ENCODE measurements at regions not wholly inside any gene's neighbourhood (a gene's known extent, or its start where the extent isn't known, plus 50 kb on each side); places are given as distances from the start of the nearest gene placed in this dataset.
"Not testable (repeated sequence)": the region's sequence is repeated elsewhere in the genome, so short reads cannot be mapped to it uniquely, and the experiment has no call there.

DNA sequence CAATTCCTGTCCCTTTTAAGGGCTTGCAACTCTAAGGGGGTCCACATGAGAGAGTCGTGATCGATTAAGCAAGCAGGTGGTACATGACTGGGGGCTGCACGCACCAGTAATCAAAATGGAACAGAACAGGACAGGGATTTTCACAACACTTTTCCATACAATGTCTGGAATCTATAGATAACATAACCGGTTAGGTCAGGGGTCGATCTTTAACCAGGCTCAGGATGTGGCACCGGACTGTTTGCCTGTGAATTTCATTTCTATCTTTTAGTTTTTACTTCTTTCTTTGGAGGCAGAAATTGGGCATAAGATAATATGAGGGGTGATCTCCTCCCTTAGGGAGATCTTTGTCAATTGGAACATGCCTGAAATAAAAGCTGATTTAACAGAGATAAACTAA, 370.1 kb downstream of the IPMK start:
- no peak overlapping the region for H3K9ac ChIP-seq (ENCODE audit: low read length)
- TF ChIP-seq, protein P1, sequence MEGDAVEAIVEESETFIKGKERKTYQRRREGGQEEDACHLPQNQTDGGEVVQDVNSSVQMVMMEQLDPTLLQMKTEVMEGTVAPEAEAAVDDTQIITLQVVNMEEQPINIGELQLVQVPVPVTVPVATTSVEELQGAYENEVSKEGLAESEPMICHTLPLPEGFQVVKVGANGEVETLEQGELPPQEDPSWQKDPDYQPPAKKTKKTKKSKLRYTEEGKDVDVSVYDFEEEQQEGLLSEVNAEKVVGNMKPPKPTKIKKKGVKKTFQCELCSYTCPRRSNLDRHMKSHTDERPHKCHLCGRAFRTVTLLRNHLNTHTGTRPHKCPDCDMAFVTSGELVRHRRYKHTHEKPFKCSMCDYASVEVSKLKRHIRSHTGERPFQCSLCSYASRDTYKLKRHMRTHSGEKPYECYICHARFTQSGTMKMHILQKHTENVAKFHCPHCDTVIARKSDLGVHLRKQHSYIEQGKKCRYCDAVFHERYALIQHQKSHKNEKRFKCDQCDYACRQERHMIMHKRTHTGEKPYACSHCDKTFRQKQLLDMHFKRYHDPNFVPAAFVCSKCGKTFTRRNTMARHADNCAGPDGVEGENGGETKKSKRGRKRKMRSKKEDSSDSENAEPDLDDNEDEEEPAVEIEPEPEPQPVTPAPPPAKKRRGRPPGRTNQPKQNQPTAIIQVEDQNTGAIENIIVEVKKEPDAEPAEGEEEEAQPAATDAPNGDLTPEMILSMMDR (IDR thresholded peaks at IDR 0.05; ENCODE audit: low read depth, low read length), result no peak
- no peak for TF ChIP-seq EZH2phosphoT487 (IDR thresholded peaks at IDR 0.05; ENCODE audit: low read depth)
- H3K4me2 ChIP-seq (ENCODE audit: low read length), result no peak overlapping the region
- no peaks in the 10 kb centered on the region for H3K27me3 ChIP-seq (ENCODE audit: low read depth, low read length)
- no peaks in the 10 kb centered on the region for H3K79me2 ChIP-seq (ENCODE audit: low read length)
- no peaks in the 10 kb centered on the region for H4K20me1 ChIP-seq (ENCODE audit: insufficient read depth, low read length)
- H2AFZ ChIP-seq (ENCODE audit: low read depth, low read length), result no peak overlapping the region
- no peaks in the 10 kb centered on the region for H3K4me1 ChIP-seq (ENCODE audit: low read length)
- H3K9me3 ChIP-seq (ENCODE audit: insufficient read depth, low read length), result no peaks in the 10 kb centered on the region
- no peak overlapping the region for H3K4me3 ChIP-seq (ENCODE audit: low read length)
- H3K27ac ChIP-seq (ENCODE audit: low read length), result no peak overlapping the region
- no peaks in the 10 kb centered on the region for H3K36me3 ChIP-seq (replicated peaks; ENCODE audit: low read depth, low read length)

DNA sequence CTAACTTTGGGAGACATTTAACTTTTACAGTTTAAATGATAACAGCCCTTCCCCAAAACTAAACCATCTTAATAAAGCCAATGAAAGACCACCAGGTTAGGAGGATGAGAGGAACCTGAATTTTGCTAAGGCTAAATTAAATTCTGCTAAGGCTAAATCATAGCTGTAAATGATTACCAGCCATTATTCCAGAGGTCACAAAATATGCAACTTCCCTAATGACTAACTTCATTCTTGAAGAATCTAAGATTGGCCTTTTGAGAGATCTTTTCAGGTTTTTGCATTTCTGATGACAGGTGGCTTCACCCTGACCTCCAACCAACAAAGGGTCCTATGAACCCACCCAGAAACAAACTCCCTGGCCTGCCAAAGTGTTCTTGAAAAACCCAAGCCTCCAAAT, 373.3 kb downstream of the IPMK start:
- H3K9ac ChIP-seq (ENCODE audit: low read length), result no peak overlapping the region
- no peak overlapping the region for H2AFZ ChIP-seq (ENCODE audit: low read depth, low read length)
- TF ChIP-seq, protein P1 (IDR thresholded peaks at IDR 0.05; ENCODE audit: low read depth, low read length), result no peak
- no peak for TF ChIP-seq EZH2phosphoT487 (IDR thresholded peaks at IDR 0.05; ENCODE audit: low read depth)
- H3K4me1 ChIP-seq (ENCODE audit: low read length), result no peaks in the 10 kb centered on the region
- H3K4me3 ChIP-seq (ENCODE audit: low read length), result no peak overlapping the region
- H3K27me3 ChIP-seq (ENCODE audit: low read depth, low read length), result no peaks in the 10 kb centered on the region
- H3K27ac ChIP-seq (ENCODE audit: low read length), result no peak overlapping the region
- H3K4me2 ChIP-seq (ENCODE audit: low read length), result no peak overlapping the region
- no peaks in the 10 kb centered on the region for H3K79me2 ChIP-seq (ENCODE audit: low read length)
- H4K20me1 ChIP-seq (ENCODE audit: insufficient read depth, low read length), result no peaks in the 10 kb centered on the region
- no peaks in the 10 kb centered on the region for H3K36me3 ChIP-seq (replicated peaks; ENCODE audit: low read depth, low read length)
- H3K9me3 ChIP-seq (ENCODE audit: insufficient read depth, low read length), result no peaks in the 10 kb centered on the region

DNA sequence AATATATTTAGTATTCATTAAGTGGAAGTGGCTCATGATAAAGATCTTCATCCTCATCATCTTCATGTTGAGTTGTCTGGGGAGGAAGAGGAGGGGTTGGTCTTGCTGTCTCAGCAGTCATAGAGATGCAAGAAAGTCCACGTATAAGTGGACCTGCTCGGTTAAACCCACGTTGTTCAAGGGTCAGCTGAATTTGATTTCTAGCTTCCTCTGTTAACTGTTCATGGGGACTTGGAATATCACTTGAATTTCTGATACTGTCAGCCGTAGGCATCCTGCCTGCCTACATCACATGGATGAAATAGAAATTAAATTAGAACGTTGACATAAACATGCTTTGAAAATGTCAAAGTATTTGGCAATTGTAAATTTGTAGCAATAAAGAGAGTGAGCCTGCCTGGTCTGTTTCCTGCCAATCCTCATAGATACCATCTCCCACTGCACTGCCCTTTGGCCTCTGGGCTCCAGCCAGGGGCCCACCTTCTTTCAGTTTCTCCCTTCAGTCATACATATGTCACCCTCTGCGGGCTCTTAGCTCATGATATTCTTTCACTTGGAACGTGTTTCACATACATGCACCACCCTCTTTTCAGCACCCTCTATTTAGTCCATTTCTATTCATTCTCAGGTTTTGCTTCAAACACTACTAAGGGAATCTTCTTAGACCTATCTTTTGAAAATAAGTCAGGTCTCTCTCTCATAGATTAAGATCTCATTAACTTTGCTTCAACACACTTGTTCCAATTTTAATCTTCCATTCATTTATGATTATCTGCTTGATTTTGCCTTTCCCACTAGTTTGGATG, 376.3 kb downstream of the IPMK start:
- Histone ChIP-seq H3K4me3 (ENCODE audit: low read length) (no peak overlapping the region), H2AFZ (ENCODE audit: low read depth, low read length) (no peak overlapping the region), H3K4me2 (ENCODE audit: low read length) (no peak overlapping the region), H3K36me3 (replicated peaks; ENCODE audit: low read depth, low read length) (no peaks in the 10 kb centered on the region), H3K9me3 (ENCODE audit: insufficient read depth, low read length) (no peaks in the 10 kb centered on the region), H3K79me2 (ENCODE audit: low read length) (no peaks in the 10 kb centered on the region), H3K9ac (ENCODE audit: low read length) (no peak overlapping the region), H3K27me3 (ENCODE audit: low read depth, low read length) (no peaks in the 10 kb centered on the region), H3K4me1 (ENCODE audit: low read length) (no peaks in the 10 kb centered on the region), H4K20me1 (ENCODE audit: insufficient read depth, low read length) (no peaks in the 10 kb centered on the region), H3K27ac (ENCODE audit: low read length) (no peak overlapping the region)
- no peak for TF ChIP-seq EZH2phosphoT487 (IDR thresholded peaks at IDR 0.05; ENCODE audit: low read depth)
- TF ChIP-seq, protein P1 (IDR thresholded peaks at IDR 0.05; ENCODE audit: low read depth, low read length), result no peak

DNA sequence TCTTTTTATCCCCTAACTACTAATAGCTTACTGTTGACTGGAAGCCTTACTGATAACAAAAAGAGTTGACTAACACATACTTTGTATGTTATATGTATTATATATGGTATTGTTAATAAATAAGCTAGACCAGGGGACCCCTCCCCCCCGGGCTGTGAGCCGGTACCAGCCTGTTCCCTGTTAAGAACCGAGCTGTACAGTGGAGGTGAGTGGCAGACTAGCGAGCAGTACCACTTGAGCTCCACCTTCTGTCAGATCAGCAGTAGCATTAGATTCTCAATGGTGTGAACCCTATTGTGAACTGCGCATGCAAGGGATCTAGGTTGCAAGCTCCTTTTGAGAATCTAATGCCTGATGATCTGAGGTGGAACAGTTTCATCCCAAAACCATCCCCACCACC, 377.0 kb downstream of the IPMK start:
- Histone ChIP-seq H3K36me3 (replicated peaks; ENCODE audit: low read depth, low read length) (no peaks in the 10 kb centered on the region), H3K4me3 (ENCODE audit: low read length) (no peak overlapping the region), H3K27me3 (ENCODE audit: low read depth, low read length) (no peaks in the 10 kb centered on the region), H3K27ac (ENCODE audit: low read length) (no peak overlapping the region), H3K4me2 (ENCODE audit: low read length) (no peak overlapping the region), H2AFZ (ENCODE audit: low read depth, low read length) (no peak overlapping the region), H3K4me1 (ENCODE audit: low read length) (no peaks in the 10 kb centered on the region), H3K9me3 (ENCODE audit: insufficient read depth, low read length) (no peaks in the 10 kb centered on the region), H3K9ac (ENCODE audit: low read length) (no peak overlapping the region), H3K79me2 (ENCODE audit: low read length) (no peaks in the 10 kb centered on the region), H4K20me1 (ENCODE audit: insufficient read depth, low read length) (no peaks in the 10 kb centered on the region)
- TF ChIP-seq, protein P1 (IDR thresholded peaks at IDR 0.05; ENCODE audit: low read depth, low read length), result no peak
- no peak for TF ChIP-seq EZH2phosphoT487 (IDR thresholded peaks at IDR 0.05; ENCODE audit: low read depth)

DNA sequence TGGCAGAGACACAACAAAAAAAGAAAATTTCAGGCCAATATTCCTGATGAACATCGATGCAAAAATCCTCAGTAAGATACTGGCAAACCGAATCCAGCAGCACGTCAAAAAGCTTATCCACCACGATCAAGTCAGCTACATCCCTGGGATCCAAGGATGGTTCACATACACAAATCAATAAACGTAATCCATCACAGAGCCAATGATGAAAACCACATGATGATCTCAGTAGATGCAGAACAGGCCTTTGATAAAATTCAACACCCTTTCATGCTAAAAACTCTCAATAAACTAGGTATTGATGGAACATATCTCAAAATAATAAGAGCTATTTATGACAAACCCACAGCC, 382.1 kb downstream of the IPMK start:
- not testable (repeated sequence) for H2AFZ ChIP-seq (ENCODE audit: low read depth, low read length); H3K4me2 ChIP-seq (ENCODE audit: low read length)

More for the DNA sequence above, 382.1 kb downstream of the IPMK start:
- not testable (repeated sequence) for H3K27me3 ChIP-seq (ENCODE audit: low read depth, low read length); H3K79me2 ChIP-seq (ENCODE audit: low read length); H3K27ac ChIP-seq (ENCODE audit: low read length); H4K20me1 ChIP-seq (ENCODE audit: insufficient read depth, low read length); H3K4me1 ChIP-seq (ENCODE audit: low read length); H3K9me3 ChIP-seq (ENCODE audit: insufficient read depth, low read length); H3K9ac ChIP-seq (ENCODE audit: low read length); H3K4me3 ChIP-seq (ENCODE audit: low read length); H3K36me3 ChIP-seq (replicated peaks; ENCODE audit: low read depth, low read length)

All from OCI-LY3 (cell line).